IMR-90 (cell line): ENCODE measurements at regions not wholly inside any gene's neighbourhood (a gene's known extent, or its start where the extent isn't known, plus 50 kb on each side); places are given as distances from the start of the nearest gene placed in this dataset.

Source experiments
- ATAC-seq: fragments of 200-7000 bp; cut with Tn5 transposase; 2 replicates; pipeline ENCODE4 v1.9.1; 2020; ENCODE audit warnings: low read depth, mild to moderate bottlenecking, moderate library complexity
- BruUV-seq: library from RNA; stranded (reverse); fragments of 400-500 nt; replicated peaks from 2 replicates; lab custom pipeline; 2021; lab: Mats Ljungman, UMichigan
- CTCF ChIA-PET: fragments of 300-600 bp; formaldehyde crosslinking; extraction: SDS; loops from one replicate; lab custom pipeline; 2021; ENCODE audit warnings: antibody characterized with exemption; lab: Yijun Ruan, JAX
- POLR2A ChIA-PET: fragments of 300-600 bp; sonication (Branson Sonifier 250); formaldehyde crosslinking; loops from one replicate; lab custom pipeline; 2022; ENCODE audit warnings: antibody characterized with exemption; ENCODE audit not compliant: unreplicated experiment; lab: Charles Lee
- DNase-seq: peaks from one replicate; pipeline ENCODE4 v3.0.0; 2013
- H2AFZ ChIP-seq: replicated peaks from 2 replicates; pipeline ENCODE3; 2013; ENCODE audit warnings: low read length, mild to moderate bottlenecking; ENCODE audit not compliant: poor library complexity
- H2AK5ac ChIP-seq: 2 replicates; pipeline ENCODE4 v1.6.1; 2013; ENCODE audit warnings: low read depth, low read length, inconsistent platforms
- H2AK9ac ChIP-seq: replicated peaks from 2 replicates; pipeline ENCODE3; 2013; ENCODE audit warnings: mild to moderate bottlenecking, low read depth, low read length, moderate library complexity; ENCODE audit not compliant: poor library complexity
- H2BK120ac ChIP-seq: 2 replicates; pipeline ENCODE4 v1.6.1; 2013; ENCODE audit warnings: low read depth, low read length, inconsistent platforms
- H2BK15ac ChIP-seq: 3 replicates; pipeline ENCODE4 v1.6.1; 2013; ENCODE audit warnings: low read depth, low read length, inconsistent platforms
- H2BK20ac ChIP-seq: 2 replicates; pipeline ENCODE4 v1.6.1; 2013; ENCODE audit warnings: low read depth, mild to moderate bottlenecking, inconsistent platforms, low read length, moderate library complexity
- H2BK5ac ChIP-seq: 2 replicates; pipeline ENCODE4 v1.6.1; 2013; ENCODE audit warnings: mild to moderate bottlenecking, low read depth, low read length, inconsistent platforms; ENCODE audit not compliant: poor library complexity, severe bottlenecking
- H3K14ac ChIP-seq: replicated peaks from 2 replicates; pipeline ENCODE4 v1.6.1; 2013; ENCODE audit warnings: low read depth, low read length, inconsistent platforms
- H3K18ac ChIP-seq: 2 replicates; pipeline ENCODE4 v1.6.1; 2013; ENCODE audit warnings: low read depth, low read length, control low read depth
- H3K23ac ChIP-seq: 2 replicates; pipeline ENCODE4 v1.6.1; 2013; ENCODE audit warnings: low read depth, low read length, inconsistent platforms
- H3K27ac ChIP-seq: 2 replicates; pipeline ENCODE4 v1.5.1; 2013; ENCODE audit warnings: mild to moderate bottlenecking, control low read depth, low read length; ENCODE audit not compliant: insufficient read depth
- H3K27me3 ChIP-seq: 2 replicates; pipeline ENCODE4 v1.6.1; 2013; ENCODE audit warnings: low read length; ENCODE audit not compliant: control insufficient read depth, insufficient read depth
- H3K36me3 ChIP-seq: 2 replicates; pipeline ENCODE4 v1.6.1; 2013; ENCODE audit warnings: low read length, mixed read lengths; ENCODE audit not compliant: control insufficient read depth, insufficient read depth
- H3K4ac ChIP-seq: 2 replicates; pipeline ENCODE4 v1.6.1; 2013; ENCODE audit warnings: low read depth, low read length, inconsistent platforms
- H3K4me1 ChIP-seq: 2 replicates; pipeline ENCODE4 v1.6.1; 2013; ENCODE audit warnings: low read length, mixed read lengths; ENCODE audit not compliant: control insufficient read depth, insufficient read depth
- H3K4me2 ChIP-seq: 2 replicates; pipeline ENCODE4 v1.6.1; 2013; ENCODE audit warnings: low read depth, mild to moderate bottlenecking, control low read depth, low read length, moderate library complexity
- H3K4me3 ChIP-seq: 2 replicates; pipeline ENCODE4 v1.5.1; 2013; ENCODE audit warnings: low read depth, mild to moderate bottlenecking, control low read depth, low read length, moderate library complexity; ENCODE audit not compliant: insufficient read depth
- H3K56ac ChIP-seq: 2 replicates; pipeline ENCODE4 v1.6.1; 2013; ENCODE audit warnings: low read length, inconsistent platforms; ENCODE audit not compliant: insufficient read depth; ENCODE audit errors: extremely low read depth
- H3K79me1 ChIP-seq, 2 experiments: 2 replicates each; pipeline ENCODE4 v1.6.1; 2013; ENCODE audit warnings: low read length in 2 of 2, inconsistent platforms in 1 of 2, low read depth in 1 of 2
- H3K9ac ChIP-seq: 2 replicates; pipeline ENCODE4 v1.6.1; 2013; ENCODE audit warnings: low read depth, low read length, control low read depth
- H3K9me1 ChIP-seq: 2 replicates; pipeline ENCODE4 v1.6.1; 2013; ENCODE audit warnings: low read length, inconsistent platforms; ENCODE audit not compliant: insufficient read depth
- H3K9me3 ChIP-seq: 2 replicates; pipeline ENCODE4 v1.6.1; 2013; ENCODE audit warnings: low read length; ENCODE audit not compliant: control insufficient read depth, insufficient read depth
- H4K20me1 ChIP-seq: 2 replicates; pipeline ENCODE4 v1.6.1; 2013; ENCODE audit warnings: low read length, inconsistent platforms; ENCODE audit not compliant: insufficient read depth
- H4K5ac ChIP-seq: 2 replicates; pipeline ENCODE4 v1.6.1; 2013; ENCODE audit warnings: mild to moderate bottlenecking, low read depth, low read length, control low read depth
- H4K8ac ChIP-seq, 2 experiments: 2 replicates each; pipeline ENCODE4 v1.6.1; 2013; ENCODE audit warnings: low read depth in 2 of 2, low read length in 2 of 2, control low read depth in 1 of 2, inconsistent platforms in 1 of 2
- H4K91ac ChIP-seq: 2 replicates; pipeline ENCODE4 v1.6.1; 2013; ENCODE audit warnings: low read depth, low read length, inconsistent platforms; ENCODE audit not compliant: insufficient read depth
- CEBPB ChIP-seq: IDR thresholded peaks from 2 replicates; pipeline ENCODE4 v1.6.1; 2012; ENCODE audit warnings: low read depth, low read length, improper control_type of control experiment
- FOS ChIP-seq: fragments of 150-350 bp; IDR thresholded peaks from 2 replicates; pipeline ENCODE4 v1.6.1; 2016; ENCODE audit warnings: low read depth, low read length
- MAFK ChIP-seq: IDR thresholded peaks from 2 replicates; pipeline ENCODE4 v1.6.1; 2012; ENCODE audit warnings: low read depth, low read length, improper control_type of control experiment
- NFE2L2 ChIP-seq: fragments of 150-350 bp; IDR thresholded peaks from 2 replicates; pipeline ENCODE4 v1.6.1; 2016; ENCODE audit warnings: low read depth, mild to moderate bottlenecking, low read length
- RAD21 ChIP-seq: IDR thresholded peaks from 2 replicates; pipeline ENCODE4 v1.6.1; 2012; ENCODE audit warnings: low read length, improper control_type of control experiment
- SMC3 ChIP-seq: fragments of 150-350 bp; IDR thresholded peaks from 2 replicates; pipeline ENCODE4 v1.6.1; 2016; ENCODE audit warnings: low read depth, mild to moderate bottlenecking, antibody characterized with exemption, low read length, moderate library complexity
- whole genome bisulfite sequencing, 2 experiments: methylation state at CpG; one replicate each; pipeline versions ENCODE4 v1.1.5 to v1.1.7; 2013; ENCODE audit warnings: missing lambda C conversion rate in 2 of 2; ENCODE audit not compliant: insufficient read length in 1 of 2; ENCODE audit errors: extremely low coverage in 2 of 2; 5-methylcytosine and 5-hydroxymethylcytosine counted together
- dilution Hi-C: fragments of 300-500 bp; cut with HindIII; formaldehyde crosslinking; loops from one replicate; pipeline ENCODE4 v1.14.3; 2018; ENCODE audit warnings: low sequenced_read_pairs; ENCODE audit not compliant: unreplicated experiment
- in situ Hi-C: fragments of 300-500 bp; cut with MboI; formaldehyde crosslinking; loops from 3 replicates; pipeline ENCODE4 v1.14.3; 2019; ENCODE audit warnings: low sequenced_read_pairs, inconsistent platforms, mixed read lengths
- intact Hi-C: fragments of 100-400 bp; cut with micrococcal nuclease; formaldehyde crosslinking; loops from 2 replicates; pipeline ENCODE4 v1.10.0; 2022
- TF ChIP-seq, protein P1 (sequence below): conservative IDR thresholded peaks from 2 replicates; pipeline ENCODE4 v1.5.1; 2012; ENCODE audit warnings: mild to moderate bottlenecking, low read depth, low read length, improper control_type of control experiment
- TF ChIP-seq, protein P2 (sequence below): fragments of 150-350 bp; IDR thresholded peaks from 2 replicates; pipeline ENCODE4 v1.6.1; 2017; ENCODE audit warnings: mild to moderate bottlenecking, antibody characterized with exemption, low read length, low read depth

- TF ChIP-seq, protein P1, sequence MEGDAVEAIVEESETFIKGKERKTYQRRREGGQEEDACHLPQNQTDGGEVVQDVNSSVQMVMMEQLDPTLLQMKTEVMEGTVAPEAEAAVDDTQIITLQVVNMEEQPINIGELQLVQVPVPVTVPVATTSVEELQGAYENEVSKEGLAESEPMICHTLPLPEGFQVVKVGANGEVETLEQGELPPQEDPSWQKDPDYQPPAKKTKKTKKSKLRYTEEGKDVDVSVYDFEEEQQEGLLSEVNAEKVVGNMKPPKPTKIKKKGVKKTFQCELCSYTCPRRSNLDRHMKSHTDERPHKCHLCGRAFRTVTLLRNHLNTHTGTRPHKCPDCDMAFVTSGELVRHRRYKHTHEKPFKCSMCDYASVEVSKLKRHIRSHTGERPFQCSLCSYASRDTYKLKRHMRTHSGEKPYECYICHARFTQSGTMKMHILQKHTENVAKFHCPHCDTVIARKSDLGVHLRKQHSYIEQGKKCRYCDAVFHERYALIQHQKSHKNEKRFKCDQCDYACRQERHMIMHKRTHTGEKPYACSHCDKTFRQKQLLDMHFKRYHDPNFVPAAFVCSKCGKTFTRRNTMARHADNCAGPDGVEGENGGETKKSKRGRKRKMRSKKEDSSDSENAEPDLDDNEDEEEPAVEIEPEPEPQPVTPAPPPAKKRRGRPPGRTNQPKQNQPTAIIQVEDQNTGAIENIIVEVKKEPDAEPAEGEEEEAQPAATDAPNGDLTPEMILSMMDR = no peak
- TF ChIP-seq FOS = no peak
- TF ChIP-seq CEBPB = no peak
These were observed 66.4 kb upstream of the INSIG1 start (continued) for GRCh38 chr7:155231241-155231800.

DNA sequence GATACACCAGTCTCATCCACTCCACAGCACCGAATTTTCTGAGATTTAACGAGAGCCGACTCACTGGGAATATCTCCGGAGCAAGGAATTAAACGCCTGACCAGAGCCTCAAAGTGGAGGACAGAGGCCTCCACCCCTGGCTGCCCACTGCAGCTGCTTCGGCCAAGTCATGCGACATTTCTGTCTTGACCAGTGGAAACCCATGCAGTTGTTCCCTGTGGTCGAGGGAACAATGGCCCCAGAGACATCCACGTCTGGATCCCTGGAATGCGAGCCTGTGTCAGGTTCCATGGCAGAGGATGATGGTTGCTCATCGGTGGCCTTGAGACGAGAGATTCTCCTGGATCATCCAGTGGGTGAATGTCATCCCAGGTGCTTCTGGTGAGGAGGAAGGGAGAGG lies 65.7 kb upstream of the INSIG1 start:
- H4K5ac ChIP-seq = no peak overlapping the region
- H2BK15ac ChIP-seq = no peak overlapping the region
- no peak overlapping the region for H3K27ac ChIP-seq
- CTCF ChIA-PET = no interaction called here
- intact Hi-C loops (no loop called here), dilution Hi-C loops (no loop called here), in situ Hi-C loops (no loop called here)
- no TSS peak for BruUV-seq
- H2BK20ac ChIP-seq = no peak overlapping the region; the same call in 1 of the 2 replicates
- H3K9me3 ChIP-seq = no peaks in the 10 kb centered on the region
- H3K9ac ChIP-seq = no peak overlapping the region
- DNase-seq (no peak), ATAC-seq (no peak)
- POLR2A ChIA-PET = no interaction called here
- WGBS, 2 experiments = 95% methylated on average over 7 of the region's 12 CpGs; no CpG with 5 or more reads in 1 of the 2 experiments
- no peak overlapping the region for H4K8ac ChIP-seq
- TF ChIP-seq RAD21 (no peak), SMC3 (no peak), NFE2L2 (no peak), MAFK (no peak)
- TF ChIP-seq, protein P2, sequence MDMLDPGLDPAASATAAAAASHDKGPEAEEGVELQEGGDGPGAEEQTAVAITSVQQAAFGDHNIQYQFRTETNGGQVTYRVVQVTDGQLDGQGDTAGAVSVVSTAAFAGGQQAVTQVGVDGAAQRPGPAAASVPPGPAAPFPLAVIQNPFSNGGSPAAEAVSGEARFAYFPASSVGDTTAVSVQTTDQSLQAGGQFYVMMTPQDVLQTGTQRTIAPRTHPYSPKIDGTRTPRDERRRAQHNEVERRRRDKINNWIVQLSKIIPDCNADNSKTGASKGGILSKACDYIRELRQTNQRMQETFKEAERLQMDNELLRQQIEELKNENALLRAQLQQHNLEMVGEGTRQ = no peak
- H3K4ac ChIP-seq = peak overlapping the region; percentile 37; the same call in 1 of the 2 replicates
- H4K20me1 ChIP-seq = no peaks in the 10 kb centered on the region
- peaks cover 11% of the 10 kb centered on the region for H3K4me1 ChIP-seq
- H3K27me3 ChIP-seq = no peaks in the 10 kb centered on the region; the same call in 1 of the 2 replicates
- H3K23ac ChIP-seq = no peak overlapping the region
- no peak overlapping the region for H3K14ac ChIP-seq
- H2BK120ac ChIP-seq = peak overlapping the region; percentile 6; the same call in 1 of the 2 replicates
- no peaks in the 10 kb centered on the region for H3K79me1 ChIP-seq
- H3K4me2 ChIP-seq = no peak overlapping the region
- H3K9me1 ChIP-seq = peaks cover 13% of the 10 kb centered on the region
- no peak overlapping the region for H3K18ac ChIP-seq
- no peaks in the 10 kb centered on the region for H3K36me3 ChIP-seq
- no peak overlapping the region for H3K56ac ChIP-seq
- H3K4me3 ChIP-seq = no peak overlapping the region
- H2AFZ ChIP-seq = no peak overlapping the region
- H2AK9ac ChIP-seq = no peak overlapping the region
- H4K91ac ChIP-seq = no peak overlapping the region; the same call in none of the 2 replicates
- H2BK5ac ChIP-seq = no peak overlapping the region
- H2AK5ac ChIP-seq = 0 out of 2 replicates have a peak overlapping the region, but pooled peaks have one; percentile 15
